Stimulated activated naive CD8-positive, alpha-beta T cell treated with anti-CD3 and anti-CD28 coated beads, Interleukin-15, Interleukin-2, amounts not matched to agents 100 U/mL and 50 U/mL, for 24 hours (primary cell): ENCODE measurements at regions not wholly inside any gene's neighbourhood (a gene's known extent, or its start where the extent isn't known, plus 50 kb on each side); places are given as distances from the start of the nearest gene placed in this dataset.

Experiments used
- ATAC-seq: fragments of 150-1000 bp; cut with Tn5 transposase; one replicate; pipeline ENCODE4 v1.10.0; 2021
- DNase-seq: peaks from one replicate; pipeline ENCODE4 v3.0.0; 2021

GRCh38 chr6:133583907-133584427 lies 304.9 kb upstream of the TCF21 start:
- DNase-seq (no peak), ATAC-seq (no peak)

DNA sequence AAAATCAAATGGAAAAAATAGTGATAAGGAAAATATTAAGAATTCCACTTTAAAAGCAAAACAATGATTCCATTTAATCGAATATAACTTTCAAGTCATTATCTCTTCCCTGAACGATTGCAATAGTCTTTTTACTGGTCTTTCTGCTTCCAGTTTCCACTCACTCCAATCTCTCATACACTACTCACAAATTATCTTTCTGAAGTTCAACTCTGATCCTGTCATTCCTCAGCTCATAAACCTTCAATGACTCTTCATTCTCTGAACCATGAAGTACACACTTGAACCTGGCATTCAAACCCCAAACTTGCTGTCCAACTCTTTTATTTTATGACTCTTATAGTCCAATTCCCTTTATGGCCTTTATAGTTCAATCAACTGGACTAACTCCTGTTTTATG lies 304.1 kb upstream of the TCF21 start:
- DNase-seq = no peak

GRCh38 chr6:133585978-133586377 lies 302.9 kb upstream of the TCF21 start:
- ATAC-seq (no peak), DNase-seq (no peak)

More for the DNA sequence above, 304.1 kb upstream of the TCF21 start:
- ATAC-seq = no peak

DNA sequence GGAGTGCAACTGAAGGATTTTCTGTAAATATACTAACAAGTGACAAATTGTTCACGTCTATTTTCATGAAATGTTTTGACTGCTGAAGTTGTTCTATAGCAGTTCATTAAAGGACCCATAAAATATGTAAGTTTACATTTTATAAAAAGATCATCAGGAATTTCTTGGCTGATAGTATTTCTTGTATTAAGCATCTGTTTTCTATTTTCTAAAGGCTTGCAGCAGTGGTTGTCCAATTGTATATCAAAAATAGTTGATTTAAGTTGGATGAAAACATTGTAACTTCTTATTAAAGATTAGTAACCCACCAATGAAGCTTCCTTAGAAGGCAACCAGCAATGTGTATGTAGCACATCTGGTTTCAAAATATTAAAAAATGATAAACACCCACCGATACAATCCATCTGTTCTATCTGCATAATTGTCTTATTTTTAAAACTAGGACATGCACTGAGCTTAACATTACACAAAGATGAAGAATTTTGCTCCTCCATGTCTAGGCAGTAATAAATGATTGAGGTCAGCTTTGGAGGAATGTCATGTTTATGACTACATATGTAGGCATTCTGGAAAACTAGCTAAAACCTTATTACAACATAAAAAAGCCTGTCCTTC lies 301.3 kb upstream of the TCF21 start:
- no peak for DNase-seq
- ATAC-seq = no peak

GRCh38 chr6:133590196-133590595 lies 298.7 kb upstream of the TCF21 start:
- no peak for DNase-seq

DNA sequence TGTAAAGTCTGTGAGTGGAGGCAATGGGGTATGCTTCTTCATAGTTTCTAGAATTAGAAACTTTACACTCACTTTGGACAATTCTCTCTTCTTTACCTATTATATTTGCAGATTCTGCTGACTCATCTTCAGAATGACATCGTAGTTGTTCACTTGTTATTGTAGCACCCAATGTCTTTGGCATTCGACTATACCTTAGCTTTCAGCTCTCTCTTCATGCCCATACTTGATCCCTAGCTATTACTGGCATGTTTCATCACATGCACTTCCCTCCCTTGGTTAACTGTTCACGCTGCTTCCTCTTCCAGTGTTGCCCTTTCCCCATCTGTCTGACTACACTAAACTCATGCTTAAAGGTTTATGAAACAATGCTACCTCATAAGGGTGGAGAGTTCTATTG lies 298.1 kb upstream of the TCF21 start:
- no peak for ATAC-seq
- DNase-seq = no peak

More at GRCh38 chr6:133590196-133590595, 298.7 kb upstream of the TCF21 start:
- ATAC-seq = no peak

GRCh38 chr6:133591275-133591674 lies 297.6 kb upstream of the TCF21 start:
- ATAC-seq = no peak
- no peak for DNase-seq

DNA sequence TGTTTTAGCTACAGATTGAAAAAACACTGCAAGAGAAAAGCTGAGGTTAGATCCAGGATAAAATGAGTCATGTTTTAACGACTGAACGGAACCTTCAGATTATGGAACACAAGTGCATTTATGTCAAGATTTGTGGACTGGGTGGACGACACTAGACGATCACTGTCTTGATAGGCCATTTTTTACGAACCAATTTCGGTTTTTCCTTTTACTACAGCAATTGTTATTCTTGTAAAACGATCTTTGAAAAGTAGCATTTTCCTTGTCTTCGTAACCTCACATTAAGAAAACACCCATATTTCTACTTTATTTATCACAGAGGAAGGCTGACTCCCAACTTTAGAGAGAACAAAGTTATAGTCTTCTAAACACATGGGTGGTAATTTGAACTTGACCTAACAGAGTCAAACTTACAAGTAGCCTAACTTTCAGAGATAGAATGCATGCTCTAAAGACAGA lies 294.2 kb upstream of the TCF21 start:
- ATAC-seq = no peak
- DNase-seq = no peak

DNA sequence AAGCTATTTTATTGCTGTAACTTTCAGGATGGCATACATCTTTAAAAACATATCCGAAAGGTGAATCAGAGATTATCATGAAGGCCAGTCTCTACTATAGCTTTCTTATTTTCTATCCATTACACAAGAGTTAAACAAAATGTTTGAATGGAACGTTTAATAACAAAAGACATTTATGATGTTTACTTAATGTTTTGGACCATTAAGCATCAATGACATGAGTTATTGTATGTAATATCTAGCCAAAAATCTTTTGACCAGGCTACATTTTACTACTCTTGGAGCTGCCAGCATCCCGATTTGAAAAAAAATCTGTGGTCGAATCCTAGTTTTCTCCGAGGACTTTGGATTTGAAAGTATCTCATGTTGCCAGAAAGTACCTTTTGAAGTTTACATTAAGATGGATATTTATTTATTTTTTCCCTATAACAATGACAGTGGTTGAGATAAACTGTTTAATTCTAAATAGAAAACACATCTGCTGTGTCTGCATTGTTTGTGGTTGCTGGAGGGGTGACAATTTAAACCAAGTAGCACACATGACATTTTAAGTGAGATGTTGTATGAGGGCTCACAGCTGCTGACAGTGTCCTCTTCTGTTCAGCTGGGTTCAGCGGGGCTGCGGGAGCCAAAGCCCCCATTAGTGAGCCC lies 293.7 kb upstream of the TCF21 start:
- no peak for DNase-seq
- no peak for ATAC-seq

DNA sequence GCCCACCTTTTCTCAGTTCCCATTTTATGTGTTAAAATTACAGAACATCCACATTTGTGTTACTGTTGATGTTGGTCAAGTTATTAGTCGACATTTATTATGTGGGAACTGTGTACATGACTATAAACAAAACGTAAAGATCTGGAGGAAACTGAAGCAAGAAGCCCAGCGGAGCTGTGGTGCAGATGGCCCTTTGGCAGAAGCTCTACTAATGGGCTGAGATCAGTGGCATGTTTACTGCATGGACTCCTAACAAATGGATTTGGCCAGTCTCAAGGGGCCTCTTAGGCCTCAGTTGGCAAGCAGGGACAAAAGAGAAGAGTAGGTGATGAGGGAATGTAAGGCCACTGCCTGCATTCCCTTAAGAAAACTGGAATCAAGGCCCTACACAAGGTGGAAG lies 282.1 kb upstream of the TCF21 start:
- DNase-seq (no peak), ATAC-seq (no peak)

DNA sequence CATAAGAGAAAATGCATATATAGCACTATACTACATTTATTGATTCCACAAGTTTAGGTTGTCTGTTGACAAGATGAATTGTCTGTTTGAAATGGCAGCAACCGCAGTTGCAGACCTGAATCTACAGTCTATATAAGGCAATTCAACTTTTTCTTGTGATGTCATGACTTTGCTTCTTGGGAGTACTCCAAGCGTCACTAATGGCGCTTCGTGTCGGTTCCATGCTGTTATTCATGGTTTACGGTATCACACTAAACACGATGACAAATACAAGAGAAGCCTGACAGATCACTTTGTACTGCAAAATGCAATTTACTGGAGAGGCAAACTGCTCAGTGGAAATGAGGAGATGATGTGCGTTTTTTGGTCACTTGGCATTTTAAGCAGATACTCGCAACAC lies 280.3 kb upstream of the TCF21 start:
- ATAC-seq (no peak), DNase-seq (no peak)

DNA sequence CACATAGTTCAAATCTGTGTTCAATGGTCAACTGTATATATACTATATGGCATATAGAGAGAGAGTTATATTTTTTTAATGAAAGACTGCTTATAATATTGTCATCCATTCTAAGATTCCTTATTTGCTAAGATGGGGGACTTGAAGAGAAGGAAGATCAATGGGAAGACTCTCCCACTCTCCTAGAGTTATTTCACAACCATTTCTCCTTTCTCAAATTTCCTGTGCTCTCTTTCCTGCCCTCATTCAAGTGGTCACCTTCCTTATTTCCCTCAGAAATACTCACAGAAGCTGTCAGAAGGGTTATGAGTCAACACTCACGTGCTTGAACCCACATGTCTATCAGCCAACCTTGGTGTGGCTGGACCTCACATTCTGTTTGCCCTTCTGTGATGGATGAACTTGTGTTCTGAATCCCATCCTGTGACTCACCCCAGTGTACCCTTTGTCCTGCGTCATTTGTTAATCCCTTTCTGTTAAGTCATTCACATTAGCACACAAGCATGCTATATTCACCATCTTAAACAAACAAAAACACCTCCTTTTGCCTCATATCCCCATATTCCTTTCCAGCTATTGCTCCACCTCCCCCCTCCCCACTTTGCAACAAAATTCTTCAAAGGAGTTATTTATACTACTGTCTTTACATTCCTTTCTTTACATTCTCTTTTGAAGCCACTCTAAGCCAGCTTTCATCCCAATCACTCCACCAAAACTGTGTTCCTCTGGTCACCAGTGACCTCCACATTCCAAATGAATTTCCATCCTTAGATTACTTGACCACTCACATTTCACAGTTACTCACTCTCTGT lies 279.3 kb upstream of the TCF21 start:
- ATAC-seq = no peak

GRCh38 chr6:133610227-133610840 lies 278.6 kb upstream of the TCF21 start:
- DNase-seq = no peak
- no peak for ATAC-seq

More for the DNA sequence above, 279.3 kb upstream of the TCF21 start:
- no peak for DNase-seq

DNA sequence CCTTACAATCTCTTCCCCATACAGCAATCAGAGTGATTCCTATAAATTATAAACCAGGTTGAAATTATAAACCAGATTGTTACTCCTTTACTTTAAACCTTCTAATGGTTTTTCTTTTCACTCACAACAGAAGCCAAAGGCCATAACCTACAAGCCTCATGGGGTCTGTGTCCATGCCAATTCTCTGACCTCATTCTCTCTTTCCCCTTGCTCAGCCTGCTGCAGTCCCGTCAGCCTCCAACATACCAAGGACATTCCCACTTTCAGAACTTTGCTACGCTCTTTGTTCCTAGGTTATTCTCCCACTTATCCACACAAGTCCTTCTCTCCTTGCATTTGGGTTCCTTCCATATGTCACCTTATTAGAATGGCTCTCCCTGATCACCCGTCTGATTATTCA lies 277.9 kb upstream of the TCF21 start:
- DNase-seq (no peak), ATAC-seq (no peak)

- ATAC-seq = no peak
Measured at GRCh38 chr6:133612459-133612858, 276.5 kb upstream of the TCF21 start.

GRCh38 chr6:133613211-133613610 lies 275.7 kb upstream of the TCF21 start:
- DNase-seq (no peak), ATAC-seq (no peak)

More at GRCh38 chr6:133612459-133612858, 276.5 kb upstream of the TCF21 start:
- no peak for DNase-seq

GRCh38 chr6:133621751-133622150 lies 267.2 kb upstream of the TCF21 start:
- ATAC-seq (no peak), DNase-seq (no peak)

GRCh38 chr6:133623065-133623464 lies 265.8 kb upstream of the TCF21 start:
- ATAC-seq (no peak), DNase-seq (no peak)

- ATAC-seq (no peak), DNase-seq (no peak)
Measured at GRCh38 chr6:133623621-133624020, 265.3 kb upstream of the TCF21 start.

DNA sequence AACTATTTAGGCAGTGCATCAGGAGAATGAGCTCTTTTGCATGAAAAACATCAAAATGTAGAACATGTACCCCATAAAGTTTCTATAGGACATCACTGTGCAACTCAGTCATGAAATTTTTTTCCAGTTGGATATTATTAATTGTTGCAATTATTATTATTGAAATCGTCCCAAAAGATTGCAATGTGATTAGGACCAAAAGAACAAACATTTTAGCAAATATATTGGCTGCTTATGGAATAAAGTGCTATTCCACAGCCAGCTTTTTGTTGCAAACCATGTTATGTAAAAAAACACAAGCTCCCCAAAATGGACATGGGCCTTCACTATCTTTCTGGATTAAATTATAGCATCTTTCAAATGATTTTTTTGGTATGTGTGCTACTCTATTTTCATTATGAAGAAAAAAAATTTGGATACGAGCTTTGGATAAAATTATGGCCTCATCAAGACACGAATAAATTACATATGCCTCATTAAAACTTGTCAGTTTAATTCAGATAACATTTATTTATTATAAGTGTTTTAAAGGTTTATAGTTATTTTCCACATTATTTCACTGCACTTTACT lies 262.7 kb upstream of the TCF21 start:
- DNase-seq (no peak), ATAC-seq (no peak)

GRCh38 chr6:133629970-133630369 lies 258.9 kb upstream of the TCF21 start:
- DNase-seq (no peak), ATAC-seq (no peak)

GRCh38 chr6:133630651-133631050 lies 258.3 kb upstream of the TCF21 start:
- no peak for ATAC-seq

More at GRCh38 chr6:133630651-133631050, 258.3 kb upstream of the TCF21 start:
- no peak for DNase-seq
